Liver (tissue), 7 donors: ENCODE measurements at regions not wholly inside any gene's neighbourhood (a gene's known extent, or its start where the extent isn't known, plus 50 kb on each side); places are given as distances from the start of the nearest gene placed in this dataset.

Source experiments
- DNase-seq: peaks from one replicate; pipeline ENCODE4 v3.0.0-alpha.2; 2017; ENCODE audit warnings: low spot score
- H3K27ac ChIP-seq, 2 donors: one replicate each; pipeline ENCODE4 v1.7.0; 2013; ENCODE audit warnings: inconsistent platforms in 2 of 2, low read length in 2 of 2, control low read depth in 1 of 2, low read depth in 1 of 2, mild to moderate bottlenecking in 1 of 2
- H3K27me3 ChIP-seq, 4 donors: one replicate each; pipeline versions ENCODE4 v1.6.1 to v1.7.0; 2013; ENCODE audit warnings: low read length in 3 of 4, inconsistent platforms in 1 of 4, mild to moderate bottlenecking in 1 of 4, moderate library complexity in 1 of 4; ENCODE audit not compliant: control insufficient read depth in 4 of 4, insufficient read depth in 4 of 4
- H3K36me3 ChIP-seq, 4 donors: one replicate each; pipeline versions ENCODE4 v1.6.1 to v1.7.0; 2013; ENCODE audit warnings: low read length in 3 of 4, mild to moderate bottlenecking in 3 of 4, low read depth in 1 of 4, moderate library complexity in 1 of 4; ENCODE audit not compliant: control insufficient read depth in 4 of 4, insufficient read depth in 3 of 4
- H3K4me1 ChIP-seq, 4 donors: one replicate each; pipeline versions ENCODE4 v1.6.1 to v1.7.0; 2013; ENCODE audit warnings: low read length in 3 of 4, mild to moderate bottlenecking in 3 of 4, moderate library complexity in 1 of 4; ENCODE audit not compliant: control insufficient read depth in 4 of 4, insufficient read depth in 4 of 4
- H3K4me3 ChIP-seq, 3 donors: one replicate each; pipeline versions ENCODE4 v1.6.1 to v1.7.0; 2013; ENCODE audit warnings: low read length in 3 of 3, control low read depth in 1 of 3, low read depth in 1 of 3, mild to moderate bottlenecking in 1 of 3
- H3K9ac ChIP-seq, 2 donors: one replicate each; pipeline ENCODE4 v1.7.0; 2013; ENCODE audit warnings: low read length in 2 of 2, mild to moderate bottlenecking in 2 of 2, moderate library complexity in 2 of 2, control low read depth in 1 of 2, low read depth in 1 of 2
- H3K9me3 ChIP-seq, 4 donors: one replicate each; pipeline versions ENCODE4 v1.6.1 to v1.7.0; 2013; ENCODE audit warnings: low read length in 3 of 4; ENCODE audit not compliant: control insufficient read depth in 4 of 4
- ATF3 ChIP-seq: IDR thresholded peaks from 2 replicates; pipeline ENCODE4 v1.6.1; 2016; ENCODE audit warnings: antibody characterized with exemption
- FOXA1 ChIP-seq: IDR thresholded peaks from 2 replicates; pipeline ENCODE4 v1.6.1; 2016; ENCODE audit warnings: antibody characterized with exemption
- HNF4A ChIP-seq, 2 donors: conservative IDR thresholded peaks; 2 replicates each; pipeline ENCODE4 v1.6.1; 2016; ENCODE audit warnings: antibody characterized with exemption in 2 of 2, mild to moderate bottlenecking in 2 of 2
- JUND ChIP-seq, 2 donors: IDR thresholded peaks; 2 replicates each; pipeline ENCODE4 v1.6.1; 2016; ENCODE audit warnings: antibody characterized with exemption in 2 of 2
- RAD21 ChIP-seq, 2 donors: IDR thresholded peaks; 2 replicates each; pipeline ENCODE4 v1.6.1; 2016; ENCODE audit warnings: antibody characterized with exemption in 2 of 2, mild to moderate bottlenecking in 2 of 2
- REST ChIP-seq: IDR thresholded peaks from 2 replicates; pipeline ENCODE4 v1.6.1; 2016; ENCODE audit warnings: antibody characterized with exemption, mild to moderate bottlenecking
- TAF1 ChIP-seq: conservative IDR thresholded peaks from 2 replicates; pipeline ENCODE4 v1.6.1; 2016; ENCODE audit warnings: antibody characterized with exemption, mild to moderate bottlenecking
- WGBS: extraction: QIAGEN DNeasy Blood & Tissue Kit; methylation state at CpG from one replicate; pipeline ENCODE4 v1.1.7; 2013; 5-methylcytosine and 5-hydroxymethylcytosine counted together
- donor health status: healthy.
- donor health status: healthy.
- donor health status: healthy.
- donor health status: healthy.

- Histone ChIP-seq H3K27me3 (no peaks in the 10 kb centered on the region), H3K4me3 (no peak overlapping the region), H3K27ac (no peak overlapping the region), H3K9me3 (no peaks in the 10 kb centered on the region), H3K9ac (no peak overlapping the region), H3K4me1 (peaks cover 0 to 3% (median 0%) of the 10 kb centered on the region in 4 donors), H3K36me3 (no peaks in the 10 kb centered on the region)
- DNase-seq = no peak
- WGBS = 84% methylated on average over 13 of the region's 13 CpGs
- TF ChIP-seq JUND (IDR thresholded peaks at IDR 0.05) (no peak), REST (no peak), HNF4A (conservative IDR thresholded peaks at IDR 0.05) (no peak)
These were observed 71.4 kb upstream of the LINC01488 start for GRCh38 chr11:69409812-69410645.

GRCh38 chr11:69411257-69411924 lies 70.1 kb upstream of the LINC01488 start:
- DNase-seq = no peak
- H3K36me3 ChIP-seq = no peaks in the 10 kb centered on the region
- 87% methylated on average over 8 of the region's 8 CpGs for WGBS
- H3K4me3 ChIP-seq = no peak overlapping the region
- H3K9me3 ChIP-seq = no peaks in the 10 kb centered on the region
- no peaks in the 10 kb centered on the region for H3K27me3 ChIP-seq
- TF ChIP-seq RAD21 (IDR thresholded peaks at IDR 0.05) (no peak), REST (no peak), FOXA1 (no peak)
- H3K27ac ChIP-seq = no peak overlapping the region
- H3K9ac ChIP-seq = no peak overlapping the region
- peaks cover 0 to 3% (median 0%) of the 10 kb centered on the region in 4 donors for H3K4me1 ChIP-seq

- TF ChIP-seq TAF1 = no peak
- TF ChIP-seq ATF3 = peak; percentile 41
- no peak overlapping the region for H3K27ac ChIP-seq
- no peak for DNase-seq
- peaks cover 0 to 3% (median 0%) of the 10 kb centered on the region in 4 donors for H3K4me1 ChIP-seq
- no peak overlapping the region for H3K4me3 ChIP-seq
- H3K9ac ChIP-seq = no peak overlapping the region
- no peaks in the 10 kb centered on the region for H3K36me3 ChIP-seq
- H3K27me3 ChIP-seq = no peaks in the 10 kb centered on the region
- WGBS = 91% methylated on average over 16 of the region's 16 CpGs
- no peaks in the 10 kb centered on the region for H3K9me3 ChIP-seq
These were observed 68.3 kb upstream of the LINC01488 start for GRCh38 chr11:69413015-69413801.
